Upper lobe of right lung (tissue), 1 donor: ENCODE measurements at regions not wholly inside any gene's neighbourhood (a gene's known extent, or its start where the extent isn't known, plus 50 kb on each side); places are given as distances from the start of the nearest gene placed in this dataset.

Experiments
- ATAC-seq: fragments of 200-7000 bp; cut with Tn5 transposase; one replicate; pipeline ENCODE4 v1.9.1; 2020; ENCODE audit warnings: mild to moderate bottlenecking, moderate library complexity
- DNase-seq: peaks from one replicate; pipeline ENCODE4 v3.0.0-alpha.2; 2020
- H3K27ac ChIP-seq: fragments of 200-600 bp; one replicate; pipeline ENCODE4 v1.8.0; 2022
- H3K27me3 ChIP-seq: fragments of 200-600 bp; one replicate; pipeline ENCODE4 v1.8.0; 2022; ENCODE audit warnings: mild to moderate bottlenecking
- H3K36me3 ChIP-seq: fragments of 200-600 bp; one replicate; pipeline ENCODE4 v1.8.0; 2022
- H3K4me1 ChIP-seq: fragments of 200-600 bp; one replicate; pipeline ENCODE4 v1.8.0; 2022
- H3K4me3 ChIP-seq: fragments of 200-600 bp; one replicate; pipeline ENCODE4 v1.8.0; 2022; ENCODE audit warnings: mild to moderate bottlenecking
- H3K9me3 ChIP-seq: fragments of 200-600 bp; one replicate; pipeline ENCODE4 v1.8.0; 2022
- CTCF ChIP-seq: fragments of 200-600 bp; IDR thresholded peaks from one replicate; pipeline ENCODE4 v1.8.0; 2022; ENCODE audit warnings: antibody characterized with exemption
- intact Hi-C: fragments of 100-400 bp; cut with DNase I; formaldehyde crosslinking; loops from one replicate; pipeline ENCODE4 v1.11.0; 2022
- donor health status: DM: no; HTN: yes; CAD: no; lungs with severe emphysema.

- Histone ChIP-seq H3K36me3 (no peaks in the 10 kb centered on the region), H3K9me3 (no peaks in the 10 kb centered on the region), H3K27me3 (no peaks in the 10 kb centered on the region), H3K27ac (no peak overlapping the region), H3K4me3 (no peak overlapping the region), H3K4me1 (no peaks in the 10 kb centered on the region)
- TF ChIP-seq CTCF: no peak
- ATAC-seq (no peak), DNase-seq (no peak)
- intact Hi-C loops: no loop called here
Observed at GRCh38 chr6:66838764-66839163, 1131.7 kb upstream of the EYS start.

- intact Hi-C loops: no loop called here
- Histone ChIP-seq H3K36me3 (no peaks in the 10 kb centered on the region), H3K27ac (no peak overlapping the region), H3K4me1 (no peaks in the 10 kb centered on the region), H3K27me3 (no peaks in the 10 kb centered on the region), H3K9me3 (no peaks in the 10 kb centered on the region), H3K4me3 (no peak overlapping the region)
- ATAC-seq (no peak), DNase-seq (no peak)
- no peak for TF ChIP-seq CTCF
Observed at GRCh38 chr6:66825539-66825938, 1118.5 kb upstream of the EYS start.

GRCh38 chr6:66814156-66814555 lies 1107.1 kb upstream of the EYS start:
- ATAC-seq (no peak), DNase-seq (no peak)
- Histone ChIP-seq H3K36me3 (no peaks in the 10 kb centered on the region), H3K27ac (no peak overlapping the region), H3K27me3 (no peaks in the 10 kb centered on the region), H3K4me1 (no peaks in the 10 kb centered on the region), H3K9me3 (no peaks in the 10 kb centered on the region), H3K4me3 (no peak overlapping the region)
- intact Hi-C loops: no loop called here
- TF ChIP-seq CTCF: no peak

DNA sequence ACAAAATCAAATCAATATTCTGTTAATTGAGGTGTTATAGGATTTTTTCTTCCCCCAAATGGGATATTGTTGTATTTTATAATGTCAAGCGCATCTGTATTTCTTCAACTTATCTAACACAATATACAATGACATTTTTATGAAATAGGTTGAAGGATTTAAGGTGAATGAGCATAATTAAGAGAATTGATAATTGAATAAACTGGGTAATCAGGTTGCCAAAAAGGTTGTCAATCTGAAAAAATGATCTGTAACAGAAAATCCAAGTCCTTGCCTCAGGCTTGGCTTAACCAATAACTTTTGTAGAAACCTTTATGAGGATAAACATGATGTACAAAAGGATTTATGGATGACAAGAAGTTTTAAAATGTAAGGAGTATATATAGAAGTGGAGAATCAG lies 1101.7 kb upstream of the EYS start:
- no peak for DNase-seq
- intact Hi-C loops: no loop called here
- H3K4me1 ChIP-seq: no peaks in the 10 kb centered on the region

GRCh38 chr6:66796987-66797386 lies 1090.0 kb upstream of the EYS start:
- no peak for DNase-seq
- H3K27me3 ChIP-seq: no peaks in the 10 kb centered on the region
- no peaks in the 10 kb centered on the region for H3K4me1 ChIP-seq
- H3K27ac ChIP-seq: no peak overlapping the region
- intact Hi-C loops: no loop called here
- no peak for ATAC-seq
- TF ChIP-seq CTCF: no peak
- no peak overlapping the region for H3K4me3 ChIP-seq
- H3K36me3 ChIP-seq: no peaks in the 10 kb centered on the region
- H3K9me3 ChIP-seq: no peaks in the 10 kb centered on the region

More for the DNA sequence above, 1101.7 kb upstream of the EYS start:
- Histone ChIP-seq H3K9me3 (no peaks in the 10 kb centered on the region), H3K27me3 (no peaks in the 10 kb centered on the region), H3K4me3 (no peak overlapping the region), H3K27ac (no peak overlapping the region), H3K36me3 (no peaks in the 10 kb centered on the region)
- no peak for TF ChIP-seq CTCF
- no peak for ATAC-seq

DNA sequence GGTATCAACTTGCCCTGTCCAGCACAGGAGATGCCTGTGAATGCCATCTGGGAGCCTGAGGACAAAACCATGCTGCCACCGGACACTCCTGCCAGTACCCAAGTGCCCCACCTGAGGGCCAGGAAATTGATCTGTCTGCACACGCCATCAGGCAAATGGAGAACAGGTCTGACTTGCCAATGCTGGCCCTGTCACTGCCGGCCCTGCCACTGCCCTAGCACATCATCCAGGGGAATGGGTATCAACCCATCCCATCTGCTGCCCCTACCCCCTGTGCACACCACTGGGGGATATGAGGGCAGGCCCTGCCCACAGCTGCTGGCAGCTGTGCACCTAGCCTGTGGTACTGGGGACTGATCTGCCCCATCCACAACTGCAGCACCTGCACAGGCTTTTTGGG lies 1081.6 kb upstream of the EYS start:
- no peaks in the 10 kb centered on the region for H3K27me3 ChIP-seq
- H3K4me3 ChIP-seq: no peak overlapping the region
- peak; percentile 54 for DNase-seq
- intact Hi-C loops: no loop called here
- H3K9me3 ChIP-seq: no peaks in the 10 kb centered on the region
- TF ChIP-seq CTCF: no peak
- H3K36me3 ChIP-seq: no peaks in the 10 kb centered on the region
- H3K27ac ChIP-seq: no peak overlapping the region
- no peak for ATAC-seq
- H3K4me1 ChIP-seq: no peaks in the 10 kb centered on the region
